ENCODE measurements at regions not wholly inside any gene's neighbourhood (a gene's known extent, or its start where the extent isn't known, plus 50 kb on each side); places are given as distances from the start of the nearest gene placed in this dataset.

DNA sequence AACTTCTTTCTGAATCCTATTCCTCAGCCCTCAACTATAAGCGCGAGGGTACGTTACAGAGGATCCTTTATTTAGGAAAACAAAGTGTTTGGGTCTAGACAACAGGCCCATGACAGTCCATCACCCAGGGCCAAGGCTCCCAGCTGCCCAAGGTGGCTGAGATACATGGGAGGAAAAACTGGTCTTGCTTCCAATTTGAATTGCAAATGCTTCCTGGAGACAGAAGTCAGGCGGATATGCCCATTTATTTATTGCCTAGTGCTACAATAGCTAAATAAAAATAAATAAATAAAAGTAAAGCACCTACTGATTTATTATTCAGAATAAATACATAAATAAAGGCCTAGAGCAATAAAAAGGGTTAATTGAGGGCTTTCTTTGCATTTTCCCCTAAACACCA is 248.7 kb downstream of the DHX15 start:
- TF ChIP-seq, protein P1, sequence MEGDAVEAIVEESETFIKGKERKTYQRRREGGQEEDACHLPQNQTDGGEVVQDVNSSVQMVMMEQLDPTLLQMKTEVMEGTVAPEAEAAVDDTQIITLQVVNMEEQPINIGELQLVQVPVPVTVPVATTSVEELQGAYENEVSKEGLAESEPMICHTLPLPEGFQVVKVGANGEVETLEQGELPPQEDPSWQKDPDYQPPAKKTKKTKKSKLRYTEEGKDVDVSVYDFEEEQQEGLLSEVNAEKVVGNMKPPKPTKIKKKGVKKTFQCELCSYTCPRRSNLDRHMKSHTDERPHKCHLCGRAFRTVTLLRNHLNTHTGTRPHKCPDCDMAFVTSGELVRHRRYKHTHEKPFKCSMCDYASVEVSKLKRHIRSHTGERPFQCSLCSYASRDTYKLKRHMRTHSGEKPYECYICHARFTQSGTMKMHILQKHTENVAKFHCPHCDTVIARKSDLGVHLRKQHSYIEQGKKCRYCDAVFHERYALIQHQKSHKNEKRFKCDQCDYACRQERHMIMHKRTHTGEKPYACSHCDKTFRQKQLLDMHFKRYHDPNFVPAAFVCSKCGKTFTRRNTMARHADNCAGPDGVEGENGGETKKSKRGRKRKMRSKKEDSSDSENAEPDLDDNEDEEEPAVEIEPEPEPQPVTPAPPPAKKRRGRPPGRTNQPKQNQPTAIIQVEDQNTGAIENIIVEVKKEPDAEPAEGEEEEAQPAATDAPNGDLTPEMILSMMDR (IDR thresholded peaks at IDR 0.05) = no peak
- TF ChIP-seq POLR2A (IDR thresholded peaks at IDR 0.05) = no peak
